Loucy (cell line): ENCODE measurements at regions not wholly inside any gene's neighbourhood (a gene's known extent, or its start where the extent isn't known, plus 50 kb on each side); places are given as distances from the start of the nearest gene placed in this dataset.

Source experiments
- H2AFZ ChIP-seq: fragments of 200-600 bp; sonication (generic); 2 replicates; pipeline ENCODE4 v1.6.0; 2016; ENCODE audit warnings: antibody characterized with exemption, mild to moderate bottlenecking, low read length, moderate library complexity
- H3F3A ChIP-seq: fragments of 200-600 bp; 2 replicates; pipeline ENCODE4 v1.6.0; 2016; ENCODE audit warnings: antibody characterized with exemption, low read depth, mild to moderate bottlenecking
- H3K27me3 ChIP-seq: fragments of 200-600 bp; sonication (generic); 2 replicates; pipeline ENCODE4 v1.6.1; 2014; ENCODE audit warnings: low read length, mild to moderate bottlenecking; ENCODE audit not compliant: insufficient read depth, poor library complexity, severe bottlenecking
- H3K36me3 ChIP-seq: fragments of 200-600 bp; sonication (generic); 2 replicates; pipeline ENCODE4 v1.6.1; 2016; ENCODE audit warnings: low read length; ENCODE audit not compliant: insufficient read depth
- H3K4me1 ChIP-seq: fragments of 200-600 bp; sonication (generic); 2 replicates; pipeline ENCODE4 v1.5.1; 2014; ENCODE audit warnings: low read length, mild to moderate bottlenecking; ENCODE audit not compliant: insufficient read depth, poor library complexity, severe bottlenecking
- H3K4me2 ChIP-seq: fragments of 200-600 bp; sonication (generic); 2 replicates; pipeline ENCODE4 v1.6.0; 2014; ENCODE audit warnings: antibody characterized with exemption, low read length, low read depth, mild to moderate bottlenecking; ENCODE audit not compliant: poor library complexity, severe bottlenecking
- H3K4me3 ChIP-seq: fragments of 200-600 bp; sonication (generic); 2 replicates; pipeline ENCODE4 v1.5.1; 2014; ENCODE audit warnings: low read length, mild to moderate bottlenecking, mixed read lengths; ENCODE audit not compliant: poor library complexity, severe bottlenecking
- H3K79me2 ChIP-seq: fragments of 200-600 bp; sonication (generic); 2 replicates; pipeline ENCODE4 v1.6.1; 2014; ENCODE audit warnings: low read length; ENCODE audit not compliant: insufficient read depth
- H3K9ac ChIP-seq: fragments of 200-600 bp; sonication (generic); 2 replicates; pipeline ENCODE4 v1.6.0; 2014; ENCODE audit warnings: mild to moderate bottlenecking, low read depth, low read length, moderate library complexity; ENCODE audit not compliant: poor library complexity, severe bottlenecking
- H3K9me2 ChIP-seq: fragments of 200-600 bp; sonication (generic); replicated peaks from 2 replicates; pipeline ENCODE4 v1.6.1; 2016; ENCODE audit warnings: low read depth, low read length, mixed read lengths
- H3K9me3 ChIP-seq: fragments of 200-600 bp; sonication (generic); 2 replicates; pipeline ENCODE4 v1.6.1; 2014; ENCODE audit warnings: mild to moderate bottlenecking, antibody characterized with exemption, low read length, low read depth; ENCODE audit not compliant: insufficient read depth
- H4K20me1 ChIP-seq: fragments of 200-600 bp; sonication (generic); 2 replicates; pipeline ENCODE4 v1.6.0; 2014; ENCODE audit warnings: antibody characterized with exemption, low read length, mild to moderate bottlenecking; ENCODE audit not compliant: insufficient read depth, poor library complexity, severe bottlenecking
- CTCF ChIP-seq: fragments of 200-600 bp; sonication (generic); conservative IDR thresholded peaks from 2 replicates; pipeline ENCODE4 v1.5.1; 2014; ENCODE audit warnings: mild to moderate bottlenecking, antibody characterized with exemption, low read length
- EZH2phosphoT487 ChIP-seq: fragments of 200-600 bp; IDR thresholded peaks from 2 replicates; pipeline ENCODE4 v1.6.1; 2018; ENCODE audit warnings: antibody characterized with exemption, mild to moderate bottlenecking, moderate library complexity, borderline replicate concordance

- H3F3A ChIP-seq: no peaks in the 10 kb centered on the region
- no peaks in the 10 kb centered on the region for H4K20me1 ChIP-seq
- H3K27me3 ChIP-seq: no peaks in the 10 kb centered on the region
- H3K9ac ChIP-seq: no peak overlapping the region
- no peaks in the 10 kb centered on the region for H3K9me2 ChIP-seq
- no peaks in the 10 kb centered on the region for H3K4me1 ChIP-seq
- no peaks in the 10 kb centered on the region for H3K79me2 ChIP-seq
- no peak overlapping the region for H3K4me3 ChIP-seq
- no peak overlapping the region for H2AFZ ChIP-seq
- no peaks in the 10 kb centered on the region; the same call in 1 of the 2 replicates for H3K9me3 ChIP-seq
- H3K4me2 ChIP-seq: no peak overlapping the region
- no peak for TF ChIP-seq EZH2phosphoT487
- no peak for TF ChIP-seq CTCF
- no peaks in the 10 kb centered on the region for H3K36me3 ChIP-seq
Observed at GRCh38 chr16:88284626-88285513, 97.9 kb upstream of the ZNF469 start.

- Histone ChIP-seq H2AFZ (no peak overlapping the region), H3K36me3 (no peaks in the 10 kb centered on the region), H3K9me3 (no peaks in the 10 kb centered on the region; the same call in 1 of the 2 replicates), H3K79me2 (no peaks in the 10 kb centered on the region), H3K4me2 (no peak overlapping the region), H3K9ac (no peak overlapping the region), H3K9me2 (no peaks in the 10 kb centered on the region), H4K20me1 (no peaks in the 10 kb centered on the region), H3K4me3 (no peak overlapping the region), H3K4me1 (no peaks in the 10 kb centered on the region), H3F3A (no peaks in the 10 kb centered on the region), H3K27me3 (no peaks in the 10 kb centered on the region)
- TF ChIP-seq CTCF (no peak), EZH2phosphoT487 (no peak)
Observed at GRCh38 chr16:88285514-88285822, 97.3 kb upstream of the ZNF469 start.

- Histone ChIP-seq H3K9me3 (no peaks in the 10 kb centered on the region; the same call in 1 of the 2 replicates), H3K9me2 (no peaks in the 10 kb centered on the region), H3K36me3 (no peaks in the 10 kb centered on the region), H4K20me1 (no peaks in the 10 kb centered on the region), H3K4me2 (no peak overlapping the region), H3K4me3 (no peak overlapping the region), H3K9ac (no peak overlapping the region), H3K27me3 (no peaks in the 10 kb centered on the region), H3K79me2 (no peaks in the 10 kb centered on the region), H3F3A (no peaks in the 10 kb centered on the region), H3K4me1 (no peaks in the 10 kb centered on the region), H2AFZ (no peak overlapping the region)
- TF ChIP-seq CTCF: no peak
- TF ChIP-seq EZH2phosphoT487: no peak
Observed at GRCh38 chr16:88286301-88286923, 96.3 kb upstream of the ZNF469 start.
